ENCODE measurements at regions not wholly inside any gene's neighbourhood (a gene's known extent, or its start where the extent isn't known, plus 50 kb on each side); places are given as distances from the start of the nearest gene placed in this dataset.

GRCh38 chr22:49101873-49102272, 725.8 kb downstream of the BRD1 start (continued):
- TF ChIP-seq, protein P1, sequence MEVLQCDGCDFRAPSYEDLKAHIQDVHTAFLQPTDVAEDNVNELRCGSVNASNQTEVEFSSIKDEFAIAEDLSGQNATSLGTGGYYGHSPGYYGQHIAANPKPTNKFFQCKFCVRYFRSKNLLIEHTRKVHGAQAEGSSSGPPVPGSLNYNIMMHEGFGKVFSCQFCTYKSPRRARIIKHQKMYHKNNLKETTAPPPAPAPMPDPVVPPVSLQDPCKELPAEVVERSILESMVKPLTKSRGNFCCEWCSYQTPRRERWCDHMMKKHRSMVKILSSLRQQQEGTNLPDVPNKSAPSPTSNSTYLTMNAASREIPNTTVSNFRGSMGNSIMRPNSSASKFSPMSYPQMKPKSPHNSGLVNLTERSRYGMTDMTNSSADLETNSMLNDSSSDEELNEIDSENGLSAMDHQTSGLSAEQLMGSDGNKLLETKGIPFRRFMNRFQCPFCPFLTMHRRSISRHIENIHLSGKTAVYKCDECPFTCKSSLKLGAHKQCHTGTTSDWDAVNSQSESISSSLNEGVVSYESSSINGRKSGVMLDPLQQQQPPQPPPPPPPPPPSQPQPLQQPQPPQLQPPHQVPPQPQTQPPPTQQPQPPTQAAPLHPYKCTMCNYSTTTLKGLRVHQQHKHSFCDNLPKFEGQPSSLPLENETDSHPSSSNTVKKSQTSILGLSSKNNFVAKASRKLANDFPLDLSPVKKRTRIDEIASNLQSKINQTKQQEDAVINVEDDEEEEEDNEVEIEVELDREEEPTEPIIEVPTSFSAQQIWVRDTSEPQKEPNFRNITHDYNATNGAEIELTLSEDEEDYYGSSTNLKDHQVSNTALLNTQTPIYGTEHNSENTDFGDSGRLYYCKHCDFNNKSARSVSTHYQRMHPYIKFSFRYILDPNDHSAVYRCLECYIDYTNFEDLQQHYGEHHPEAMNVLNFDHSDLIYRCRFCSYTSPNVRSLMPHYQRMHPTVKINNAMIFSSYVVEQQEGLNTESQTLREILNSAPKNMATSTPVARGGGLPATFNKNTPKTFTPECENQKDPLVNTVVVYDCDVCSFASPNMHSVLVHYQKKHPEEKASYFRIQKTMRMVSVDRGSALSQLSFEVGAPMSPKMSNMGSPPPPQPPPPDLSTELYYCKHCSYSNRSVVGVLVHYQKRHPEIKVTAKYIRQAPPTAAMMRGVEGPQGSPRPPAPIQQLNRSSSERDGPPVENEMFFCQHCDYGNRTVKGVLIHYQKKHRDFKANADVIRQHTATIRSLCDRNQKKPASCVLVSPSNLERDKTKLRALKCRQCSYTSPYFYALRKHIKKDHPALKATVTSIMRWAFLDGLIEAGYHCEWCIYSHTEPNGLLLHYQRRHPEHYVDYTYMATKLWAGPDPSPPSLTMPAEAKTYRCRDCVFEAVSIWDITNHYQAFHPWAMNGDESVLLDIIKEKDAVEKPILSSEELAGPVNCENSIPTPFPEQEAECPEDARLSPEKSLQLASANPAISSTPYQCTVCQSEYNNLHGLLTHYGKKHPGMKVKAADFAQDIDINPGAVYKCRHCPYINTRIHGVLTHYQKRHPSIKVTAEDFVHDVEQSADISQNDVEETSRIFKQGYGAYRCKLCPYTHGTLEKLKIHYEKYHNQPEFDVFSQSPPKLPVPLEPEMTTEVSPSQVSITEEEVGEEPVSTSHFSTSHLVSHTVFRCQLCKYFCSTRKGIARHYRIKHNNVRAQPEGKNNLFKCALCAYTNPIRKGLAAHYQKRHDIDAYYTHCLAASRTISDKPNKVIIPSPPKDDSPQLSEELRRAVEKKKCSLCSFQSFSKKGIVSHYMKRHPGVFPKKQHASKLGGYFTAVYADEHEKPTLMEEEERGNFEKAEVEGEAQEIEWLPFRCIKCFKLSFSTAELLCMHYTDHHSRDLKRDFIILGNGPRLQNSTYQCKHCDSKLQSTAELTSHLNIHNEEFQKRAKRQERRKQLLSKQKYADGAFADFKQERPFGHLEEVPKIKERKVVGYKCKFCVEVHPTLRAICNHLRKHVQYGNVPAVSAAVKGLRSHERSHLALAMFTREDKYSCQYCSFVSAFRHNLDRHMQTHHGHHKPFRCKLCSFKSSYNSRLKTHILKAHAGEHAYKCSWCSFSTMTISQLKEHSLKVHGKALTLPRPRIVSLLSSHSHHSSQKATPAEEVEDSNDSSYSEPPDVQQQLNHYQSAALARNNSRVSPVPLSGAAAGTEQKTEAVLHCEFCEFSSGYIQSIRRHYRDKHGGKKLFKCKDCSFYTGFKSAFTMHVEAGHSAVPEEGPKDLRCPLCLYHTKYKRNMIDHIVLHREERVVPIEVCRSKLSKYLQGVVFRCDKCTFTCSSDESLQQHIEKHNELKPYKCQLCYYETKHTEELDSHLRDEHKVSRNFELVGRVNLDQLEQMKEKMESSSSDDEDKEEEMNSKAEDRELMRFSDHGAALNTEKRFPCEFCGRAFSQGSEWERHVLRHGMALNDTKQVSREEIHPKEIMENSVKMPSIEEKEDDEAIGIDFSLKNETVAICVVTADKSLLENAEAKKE (CRISPR knock-in tag; IDR thresholded peaks at IDR 0.05): no peak
- TF ChIP-seq ZNF331 (CRISPR knock-in tag; IDR thresholded peaks at IDR 0.05; ENCODE audit: low read depth) (no peak), REST (IDR thresholded peaks at IDR 0.05; ENCODE audit: unreplicated experiment) (no peak)

DNA sequence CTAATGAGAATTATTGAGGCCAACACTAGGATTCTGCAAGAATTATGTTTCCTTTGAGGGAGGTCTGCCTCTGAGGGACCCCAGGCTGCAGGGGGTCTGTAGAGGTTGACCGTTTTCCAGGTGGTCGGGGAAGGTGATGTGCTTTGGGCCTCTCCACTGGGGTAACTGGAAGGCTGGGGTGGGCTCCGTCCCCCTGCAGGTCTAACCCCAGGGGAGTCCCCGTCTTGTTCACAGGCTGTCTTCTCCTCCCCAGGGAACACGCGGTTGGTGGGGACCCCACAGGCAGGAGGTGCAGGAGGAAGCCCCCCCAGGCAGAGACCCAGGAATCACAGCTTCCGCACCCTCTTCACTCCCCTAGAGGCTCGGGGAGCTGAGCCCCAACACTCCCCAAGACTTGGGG, 726.4 kb downstream of the BRD1 start:
- H3K4me3 Mint-ChIP-seq: no peak overlapping the region
- no peaks in the 10 kb centered on the region for H3K9me2 ChIP-seq (ENCODE audit: insufficient read depth)
- no peaks in the 10 kb centered on the region for H3K9me3 Mint-ChIP-seq
- H3K27ac ChIP-seq (ENCODE audit: low read depth): no peak overlapping the region
- no peaks in the 10 kb centered on the region; the same call in 2 of the 3 replicates for H3K36me3 Mint-ChIP-seq (ENCODE audit: low read depth)
- H3K27ac Mint-ChIP-seq: no peak overlapping the region
- H3K4me3 ChIP-seq: no peak overlapping the region
- H4K20me1 ChIP-seq (replicated peaks; ENCODE audit: insufficient read depth): no peaks in the 10 kb centered on the region
- H3K27me3 Mint-ChIP-seq (ENCODE audit: insufficient read depth, low read depth, poor library complexity): peaks cover 11% of the 10 kb centered on the region
- no peaks in the 10 kb centered on the region for H3K4me1 ChIP-seq (ENCODE audit: insufficient read depth)
- H3K27me3 ChIP-seq (ENCODE audit: insufficient read depth): no peaks in the 10 kb centered on the region
- H3K79me2 ChIP-seq (replicated peaks; ENCODE audit: insufficient read depth): no peaks in the 10 kb centered on the region
- H3F3A ChIP-seq (replicated peaks; ENCODE audit: low read depth): no peaks in the 10 kb centered on the region
- no peak overlapping the region for H2AFZ ChIP-seq
- H3K4me2 ChIP-seq: no peak overlapping the region
- ATAC-seq (no peak), DNase-seq (ENCODE audit: low spot score) (no peak)
- peaks cover 4% of the 10 kb centered on the region; the same call in 1 of the 2 replicates for H3K36me3 ChIP-seq (ENCODE audit: insufficient read depth)
- H3K4me1 Mint-ChIP-seq: peaks cover 7% of the 10 kb centered on the region; the same call in 2 of the 3 replicates
- TF ChIP-seq REST (IDR thresholded peaks at IDR 0.05; ENCODE audit: unreplicated experiment) (no peak), CTCF (conservative IDR thresholded peaks at IDR 0.05; ENCODE audit: low read depth in 2 of 2) (no peak), EZH2phosphoT487 (IDR thresholded peaks at IDR 0.05; ENCODE audit: unreplicated experiment) (no peak), ZNF331 (CRISPR knock-in tag; IDR thresholded peaks at IDR 0.05; ENCODE audit: low read depth) (no peak)

Data from GM23338 (cell line).